Small intestine (tissue), 7 donors: ENCODE measurements at regions not wholly inside any gene's neighbourhood (a gene's known extent, or its start where the extent isn't known, plus 50 kb on each side); places are given as distances from the start of the nearest gene placed in this dataset.

Source experiments
- DNase-seq, 2 donors: peaks; one replicate each; pipeline versions ENCODE4 v3.0.0 to v3.0.0-alpha.2; 2013
- FAIRE-seq: peaks from 2 replicates; lab custom pipeline; 2012; peaks lifted over from hg19 to GRCh38; lab: Jason Lieb, UNC
- H3K27ac ChIP-seq, 3 donors: one replicate each; pipeline ENCODE4 v1.5.1; 2013; ENCODE audit warnings: low read length in 2 of 3, mild to moderate bottlenecking in 2 of 3, control low read depth in 1 of 3, inconsistent platforms in 1 of 3, low read depth in 1 of 3, moderate library complexity in 1 of 3
- H3K27me3 ChIP-seq, 3 donors: one replicate each; pipeline ENCODE4 v1.6.1; 2013; ENCODE audit warnings: low read length in 3 of 3, inconsistent platforms in 1 of 3; ENCODE audit not compliant: control insufficient read depth in 3 of 3, insufficient read depth in 3 of 3
- H3K36me3 ChIP-seq, 3 donors: one replicate each; pipeline ENCODE4 v1.6.1; 2013; ENCODE audit warnings: low read length in 3 of 3, inconsistent platforms in 1 of 3, low read depth in 1 of 3, mild to moderate bottlenecking in 1 of 3, moderate library complexity in 1 of 3; ENCODE audit not compliant: control insufficient read depth in 3 of 3, insufficient read depth in 2 of 3
- H3K4me1 ChIP-seq, 3 donors: one replicate each; pipeline ENCODE4 v1.6.1; 2013; ENCODE audit warnings: low read length in 2 of 3, inconsistent platforms in 1 of 3, low read depth in 1 of 3, mild to moderate bottlenecking in 1 of 3, moderate library complexity in 1 of 3; ENCODE audit not compliant: control insufficient read depth in 3 of 3, insufficient read depth in 2 of 3
- H3K4me3 ChIP-seq, 3 donors: one replicate each; pipeline ENCODE4 v1.5.1; 2013; ENCODE audit warnings: low read length in 3 of 3, control low read depth in 1 of 3, inconsistent platforms in 1 of 3, low read depth in 1 of 3, mild to moderate bottlenecking in 1 of 3, moderate library complexity in 1 of 3
- H3K9me3 ChIP-seq, 2 donors: one replicate each; pipeline ENCODE4 v1.6.1; 2013; ENCODE audit warnings: low read depth in 1 of 2, low read length in 1 of 2; ENCODE audit not compliant: control insufficient read depth in 2 of 2, insufficient read depth in 1 of 2
- WGBS, 3 donors: extraction: QIAGEN DNeasy Blood & Tissue Kit; methylation state at CpG; one replicate each; pipeline ENCODE4 v1.1.7; 2013; 5-methylcytosine and 5-hydroxymethylcytosine counted together
- donor health status: healthy with polysubstance abuse.
- donor health status: control.
- donor health status: control.
- donor health status: Bipolar disorder and iron deficiency.
- donor health status: healthy.

- no peak for FAIRE-seq
- Histone ChIP-seq H3K27ac (no peak overlapping the region), H3K4me3 (no peak overlapping the region), H3K27me3 (no peaks in the 10 kb centered on the region), H3K9me3 (no peaks in the 10 kb centered on the region), H3K4me1 (no peaks in the 10 kb centered on the region), H3K36me3 (no peaks in the 10 kb centered on the region)
- DNase-seq, result no peak
- WGBS, 3 donors, result 27 to 49% methylated on average over 3 of the region's 3 CpGs; no CpG with 5 or more reads in 1 of the 3 donors
Observed at GRCh38 chrY:8202837-8203236, 1134.4 kb upstream of the TSPY4 start.

GRCh38 chrY:8241144-8241543, 1096.1 kb upstream of the TSPY4 start:
- WGBS, 3 donors, result 73 to 86% methylated on average over 8 of the region's 8 CpGs; no CpG with 5 or more reads in 1 of the 3 donors
- FAIRE-seq (no peak), DNase-seq (no peak)

GRCh38 chrY:8273807-8274206, 1063.5 kb upstream of the TSPY4 start:
- FAIRE-seq (no peak), DNase-seq (no peak)
- Histone ChIP-seq H3K4me1 (no peaks in the 10 kb centered on the region), H3K27me3 (no peaks in the 10 kb centered on the region), H3K27ac (no peak overlapping the region), H3K4me3 (no peak overlapping the region), H3K9me3 (peaks cover 0 to 2% of the 10 kb centered on the region in 2 donors), H3K36me3 (no peaks in the 10 kb centered on the region)

More at GRCh38 chrY:8241144-8241543, 1096.1 kb upstream of the TSPY4 start:
- Histone ChIP-seq H3K27ac (no peak overlapping the region), H3K27me3 (no peaks in the 10 kb centered on the region), H3K36me3 (no peaks in the 10 kb centered on the region), H3K4me1 (no peaks in the 10 kb centered on the region), H3K4me3 (no peak overlapping the region), H3K9me3 (no peaks in the 10 kb centered on the region)

GRCh38 chrY:8305021-8305420, 1032.2 kb upstream of the TSPY4 start:
- Histone ChIP-seq H3K9me3 (no peaks in the 10 kb centered on the region), H3K27me3 (no peaks in the 10 kb centered on the region), H3K27ac (no peak overlapping the region), H3K4me3 (no peak overlapping the region), H3K36me3 (no peaks in the 10 kb centered on the region), H3K4me1 (no peaks in the 10 kb centered on the region)
- 70 to 100% methylated on average over 1 of the region's 1 CpG; no CpG with 5 or more reads in 1 of the 3 donors for WGBS, 3 donors
- FAIRE-seq (no peak), DNase-seq (no peak)

- DNase-seq (no peak), FAIRE-seq (no peak)
- Histone ChIP-seq H3K4me3 (no peak overlapping the region), H3K27ac (no peak overlapping the region), H3K27me3 (no peaks in the 10 kb centered on the region), H3K9me3 (no peaks in the 10 kb centered on the region), H3K4me1 (no peaks in the 10 kb centered on the region), H3K36me3 (no peaks in the 10 kb centered on the region)
Observed at GRCh38 chrY:8324113-8324512, 1013.2 kb upstream of the TSPY4 start.

GRCh38 chrY:8326944-8327343, 1010.3 kb upstream of the TSPY4 start:
- FAIRE-seq (no peak), DNase-seq (no peak)
- no peak overlapping the region for H3K27ac ChIP-seq
- no peaks in the 10 kb centered on the region for H3K4me1 ChIP-seq
- WGBS, 3 donors, result 79 to 86% methylated on average over 2 of the region's 2 CpGs; no CpG with 5 or more reads in 1 of the 3 donors
- H3K4me3 ChIP-seq, result no peak overlapping the region
- no peaks in the 10 kb centered on the region for H3K36me3 ChIP-seq
- no peaks in the 10 kb centered on the region for H3K27me3 ChIP-seq
- H3K9me3 ChIP-seq, result no peaks in the 10 kb centered on the region

GRCh38 chrY:8327708-8328354, 1009.4 kb upstream of the TSPY4 start:
- no peak overlapping the region for H3K4me3 ChIP-seq
- peaks cover 0 to 2% of the 10 kb centered on the region in 2 donors for H3K9me3 ChIP-seq
- no peaks in the 10 kb centered on the region for H3K36me3 ChIP-seq
- 74 to 92% methylated on average over 1 of the region's 1 CpG; no CpG with 5 or more reads in 1 of the 3 donors for WGBS, 3 donors
- H3K27ac ChIP-seq, result no peak overlapping the region
- no peaks in the 10 kb centered on the region for H3K4me1 ChIP-seq
- no peaks in the 10 kb centered on the region for H3K27me3 ChIP-seq
- DNase-seq, result no peak
- no peak for FAIRE-seq

- H3K9me3 ChIP-seq, result peaks cover 0 to 2% of the 10 kb centered on the region in 2 donors
- no peaks in the 10 kb centered on the region for H3K4me1 ChIP-seq
- H3K4me3 ChIP-seq, result no peak overlapping the region
- no peak overlapping the region for H3K27ac ChIP-seq
- FAIRE-seq, result no peak
- WGBS, 3 donors, result 7 to 69% methylated on average over 2 of the region's 2 CpGs; no CpG with 5 or more reads in 1 of the 3 donors
- H3K27me3 ChIP-seq, result no peaks in the 10 kb centered on the region
- DNase-seq, result no peak
- H3K36me3 ChIP-seq, result no peaks in the 10 kb centered on the region
Observed at GRCh38 chrY:8329431-8329830, 1007.8 kb upstream of the TSPY4 start.

GRCh38 chrY:8329929-8330328, 1007.3 kb upstream of the TSPY4 start:
- no peak overlapping the region for H3K4me3 ChIP-seq
- H3K4me1 ChIP-seq, result no peaks in the 10 kb centered on the region
- FAIRE-seq (no peak), DNase-seq (no peak)
- peaks cover 0 to 2% of the 10 kb centered on the region in 2 donors for H3K9me3 ChIP-seq
- whole genome bisulfite sequencing, 3 donors, result 77 to 94% methylated on average over 3 of the region's 3 CpGs; no CpG with 5 or more reads in 1 of the 3 donors
- no peaks in the 10 kb centered on the region for H3K36me3 ChIP-seq
- H3K27ac ChIP-seq, result no peak overlapping the region
- no peaks in the 10 kb centered on the region for H3K27me3 ChIP-seq
